GM12878 (cell line): ENCODE measurements at regions not wholly inside any gene's neighbourhood (a gene's known extent, or its start where the extent isn't known, plus 50 kb on each side); places are given as distances from the start of the nearest gene placed in this dataset.

Experiments
- ATAC-seq: fragments of 200-7000 bp; cut with Tn5 transposase; 3 replicates; pipeline ENCODE4 v1.9.1; 2020; ENCODE audit warnings: mild to moderate bottlenecking, moderate library complexity
- BruUV-seq: library from RNA; stranded (reverse); fragments of 400-500 nt; replicated peaks from 2 replicates; lab custom pipeline; 2021; lab: Mats Ljungman, UMichigan
- CTCF ChIA-PET: fragments of 300-600 bp; sonication (Branson Sonifier 250); formaldehyde crosslinking; extraction: SDS; loops from one replicate; lab custom pipeline; 2021; ENCODE audit warnings: inconsistent platforms; lab: Yijun Ruan, JAX
- POLR2A ChIA-PET: fragments of 350-600 bp; formaldehyde crosslinking; extraction: SDS; loops from one replicate; lab custom pipeline; 2021; ENCODE audit warnings: inconsistent platforms; lab: Charles Lee
- RAD21 ChIA-PET: fragments of 300-600 bp; sonication (Branson Sonifier 250); formaldehyde crosslinking; loops from one replicate; lab custom pipeline; 2023; ENCODE audit warnings: antibody characterized with exemption; ENCODE audit not compliant: unreplicated experiment; lab: Charles Lee
- SMC1A ChIA-PET: fragments of 300-600 bp; sonication (Branson Sonifier 250); formaldehyde crosslinking; loops from one replicate; lab custom pipeline; 2023; ENCODE audit not compliant: unreplicated experiment, uncharacterized antibody; lab: Charles Lee
- DNase-seq: peaks from one replicate; pipeline ENCODE4 v3.0.0-alpha.2; 2011; ENCODE audit warnings: low read depth, low spot score
- FAIRE-seq: peaks from 3 replicates; lab custom pipeline; 2011; peaks lifted over from hg19 to GRCh38; lab: Jason Lieb, UNC
- H2AFZ ChIP-seq: 2 replicates; pipeline ENCODE4 v1.6.0; 2011; ENCODE audit warnings: low read depth, low read length, control low read depth; ENCODE audit not compliant: control insufficient read depth
- H3K27ac ChIP-seq: 2 replicates; pipeline ENCODE4 v1.5.1; 2011; ENCODE audit warnings: control low read depth; ENCODE audit not compliant: control insufficient read depth, insufficient read depth
- H3K27me3 ChIP-seq, 2 experiments: replicated peaks in 1 of 2; 2 replicates each; pipeline versions ENCODE4 v1.6.0 to v1.6.1; 2011; ENCODE audit warnings: low read length in 1 of 2; ENCODE audit not compliant: control insufficient read depth in 2 of 2, insufficient read depth in 2 of 2
- H3K36me3 ChIP-seq, 2 experiments: 2 replicates each; pipeline ENCODE4 v1.5.1; 2011; ENCODE audit warnings: low read length in 1 of 2; ENCODE audit not compliant: control insufficient read depth in 2 of 2, insufficient read depth in 2 of 2
- H3K4me1 ChIP-seq: 2 replicates; pipeline ENCODE4 v1.6.1; 2011; ENCODE audit warnings: mild to moderate bottlenecking, low read length, moderate library complexity, mixed read lengths; ENCODE audit not compliant: control insufficient read depth, insufficient read depth
- H3K4me2 ChIP-seq: 2 replicates; pipeline ENCODE4 v1.6.0; 2011; ENCODE audit warnings: control low read depth; ENCODE audit not compliant: control insufficient read depth, insufficient read depth
- H3K4me3 ChIP-seq: fragments of 200-600 bp; sonication (generic); 2 replicates; pipeline ENCODE4 v1.5.1; 2016
- H3K79me2 ChIP-seq: 2 replicates; pipeline ENCODE4 v1.6.0; 2011; ENCODE audit warnings: low read length; ENCODE audit not compliant: control insufficient read depth, insufficient read depth
- H3K9ac ChIP-seq: 2 replicates; pipeline ENCODE4 v1.8.0; 2011; ENCODE audit warnings: low read length, control low read depth, mixed read lengths; ENCODE audit not compliant: control insufficient read depth, insufficient read depth
- H3K9me3 ChIP-seq: replicated peaks from 3 replicates; pipeline ENCODE4 v1.5.1; 2011; ENCODE audit warnings: mild to moderate bottlenecking, low read length; ENCODE audit not compliant: control insufficient read depth, insufficient read depth
- H4K20me1 ChIP-seq: 2 replicates; pipeline ENCODE4 v1.6.0; 2011; ENCODE audit not compliant: control insufficient read depth, insufficient read depth
- BMI1 ChIP-seq: fragments of 450-650 bp; IDR thresholded peaks from 2 replicates; pipeline ENCODE4 v1.6.1; 2016; ENCODE audit warnings: mild to moderate bottlenecking, moderate library complexity, borderline replicate concordance
- GABPA ChIP-seq: IDR thresholded peaks from 2 replicates; pipeline ENCODE4 v1.6.1; 2014; ENCODE audit warnings: antibody characterized with exemption, low read depth, mild to moderate bottlenecking, inconsistent platforms
- MXI1 ChIP-seq: fragments of 150-350 bp; IDR thresholded peaks from 2 replicates; pipeline ENCODE4 v1.6.1; 2011; ENCODE audit warnings: low read depth, mild to moderate bottlenecking, inconsistent platforms, low read length, improper control_type of control experiment
- NFYB ChIP-seq: IDR thresholded peaks from 2 replicates; pipeline ENCODE4 v1.6.1; 2011; ENCODE audit warnings: low read depth, mild to moderate bottlenecking, low read length, improper control_type of control experiment, moderate library complexity; ENCODE audit not compliant: insufficient read depth
- POU2F2 ChIP-seq: IDR thresholded peaks from 3 replicates; pipeline ENCODE4 v1.6.1; 2011; ENCODE audit warnings: low read depth, mild to moderate bottlenecking, low read length, borderline replicate concordance
- RELA ChIP-seq: fragments of 450-650 bp; IDR thresholded peaks from 2 replicates; pipeline ENCODE4 v1.8.0; 2014; ENCODE audit warnings: borderline replicate concordance; ENCODE audit not compliant: partially characterized antibody
- YBX1 ChIP-seq: fragments of 450-650 bp; IDR thresholded peaks from 2 replicates; pipeline ENCODE4 v1.6.1; 2016; ENCODE audit warnings: antibody characterized with exemption
- ZSCAN29 ChIP-seq: fragments of 450-650 bp; IDR thresholded peaks from 2 replicates; pipeline ENCODE4 v1.6.1; 2017; ENCODE audit warnings: mild to moderate bottlenecking, moderate library complexity
- WGBS: methylation state at CpG from one replicate; pipeline ENCODE4 v1.1.6; 2016; ENCODE audit warnings: low lambda C conversion rate; ENCODE audit not compliant: insufficient replicate concordance, insufficient coverage; ENCODE audit errors: missing lambda C conversion rate; 5-methylcytosine and 5-hydroxymethylcytosine counted together
- in situ Hi-C: fragments of 300-500 bp; cut with MboI; formaldehyde crosslinking; loops from 9 replicates; pipeline ENCODE4 v1.14.3; 2018; ENCODE audit warnings: mixed read lengths
- intact Hi-C: fragments of 100-400 bp; cut with micrococcal nuclease; formaldehyde crosslinking; loops from one replicate; pipeline ENCODE4 v1.14.2; 2022; ENCODE audit not compliant: unreplicated experiment
- TF ChIP-seq, protein P1 (sequence below): fragments of 150-350 bp; IDR thresholded peaks from 2 replicates; pipeline ENCODE4 v1.6.1; 2014; ENCODE audit warnings: mild to moderate bottlenecking, low read depth, low read length
- TF ChIP-seq, protein P2 (sequence below): fragments of 450-650 bp; conservative IDR thresholded peaks from 2 replicates; pipeline ENCODE4 v1.6.1; 2017; ENCODE audit warnings: mild to moderate bottlenecking, moderate library complexity
- TF ChIP-seq, protein P3 (sequence below): fragments of 450-650 bp; formaldehyde crosslinking; IDR thresholded peaks from 2 replicates; pipeline ENCODE4 v1.4.0; 2022; ENCODE audit warnings: mild to moderate bottlenecking, moderate library complexity
- TF ChIP-seq, protein P4 (sequence below): fragments of 150-350 bp; IDR thresholded peaks from 2 replicates; pipeline ENCODE4 v1.6.1; 2016; ENCODE audit warnings: low read depth, low read length

DNA sequence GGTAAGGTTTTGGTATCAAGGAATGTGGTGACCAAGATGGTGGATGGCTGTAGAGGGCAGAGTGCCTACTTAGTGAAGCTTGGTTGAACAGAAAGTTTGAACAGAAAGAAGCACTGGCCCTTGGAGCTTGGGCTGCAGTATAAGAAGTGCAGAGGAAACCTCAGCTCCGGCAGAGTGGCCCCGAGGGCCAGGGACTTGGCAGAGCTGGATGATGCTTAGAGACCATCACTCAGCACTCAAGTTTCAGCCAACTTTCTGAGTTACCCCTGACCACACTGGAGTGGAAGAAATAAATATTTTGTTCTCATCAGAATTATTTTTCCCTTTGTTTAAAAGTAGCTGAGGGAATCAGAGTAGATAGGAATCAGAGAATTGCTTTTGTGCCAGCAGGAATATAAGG, 336.7 kb downstream of the C7orf25 start:
- H2AFZ ChIP-seq, result no peak overlapping the region
- no peak overlapping the region for H3K4me2 ChIP-seq
- H3K79me2 ChIP-seq, result no peaks in the 10 kb centered on the region
- in situ Hi-C loops, result no loop called here
- no peak overlapping the region for H3K9ac ChIP-seq
- 0% methylated on average over 2 of the region's 2 CpGs for WGBS
- no peaks in the 10 kb centered on the region for H3K36me3 ChIP-seq
- SMC1A ChIA-PET, result no interaction called here
- ATAC-seq (no peak), DNase-seq (no peak), FAIRE-seq (no peak)
- intact Hi-C loops, result no loop called here
- no peaks in the 10 kb centered on the region for H4K20me1 ChIP-seq
- POLR2A ChIA-PET, result no interaction called here
- H3K27me3 ChIP-seq, result no peaks in the 10 kb centered on the region
- RAD21 ChIA-PET, result no interaction called here
- no TSS peak for BruUV-seq
- H3K4me3 ChIP-seq, result no peak overlapping the region
- H3K4me1 ChIP-seq, result no peaks in the 10 kb centered on the region
- H3K27ac ChIP-seq, result no peak overlapping the region
- no peaks in the 10 kb centered on the region for H3K9me3 ChIP-seq
- CTCF ChIA-PET, result no interaction called here
- TF ChIP-seq, protein P1, sequence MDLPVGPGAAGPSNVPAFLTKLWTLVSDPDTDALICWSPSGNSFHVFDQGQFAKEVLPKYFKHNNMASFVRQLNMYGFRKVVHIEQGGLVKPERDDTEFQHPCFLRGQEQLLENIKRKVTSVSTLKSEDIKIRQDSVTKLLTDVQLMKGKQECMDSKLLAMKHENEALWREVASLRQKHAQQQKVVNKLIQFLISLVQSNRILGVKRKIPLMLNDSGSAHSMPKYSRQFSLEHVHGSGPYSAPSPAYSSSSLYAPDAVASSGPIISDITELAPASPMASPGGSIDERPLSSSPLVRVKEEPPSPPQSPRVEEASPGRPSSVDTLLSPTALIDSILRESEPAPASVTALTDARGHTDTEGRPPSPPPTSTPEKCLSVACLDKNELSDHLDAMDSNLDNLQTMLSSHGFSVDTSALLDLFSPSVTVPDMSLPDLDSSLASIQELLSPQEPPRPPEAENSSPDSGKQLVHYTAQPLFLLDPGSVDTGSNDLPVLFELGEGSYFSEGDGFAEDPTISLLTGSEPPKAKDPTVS, result no peak
- TF ChIP-seq RELA (no peak), ZSCAN29 (no peak), YBX1 (no peak), BMI1 (no peak), POU2F2 (no peak), MXI1 (no peak), GABPA (no peak), NFYB (no peak)
- TF ChIP-seq, protein P2, sequence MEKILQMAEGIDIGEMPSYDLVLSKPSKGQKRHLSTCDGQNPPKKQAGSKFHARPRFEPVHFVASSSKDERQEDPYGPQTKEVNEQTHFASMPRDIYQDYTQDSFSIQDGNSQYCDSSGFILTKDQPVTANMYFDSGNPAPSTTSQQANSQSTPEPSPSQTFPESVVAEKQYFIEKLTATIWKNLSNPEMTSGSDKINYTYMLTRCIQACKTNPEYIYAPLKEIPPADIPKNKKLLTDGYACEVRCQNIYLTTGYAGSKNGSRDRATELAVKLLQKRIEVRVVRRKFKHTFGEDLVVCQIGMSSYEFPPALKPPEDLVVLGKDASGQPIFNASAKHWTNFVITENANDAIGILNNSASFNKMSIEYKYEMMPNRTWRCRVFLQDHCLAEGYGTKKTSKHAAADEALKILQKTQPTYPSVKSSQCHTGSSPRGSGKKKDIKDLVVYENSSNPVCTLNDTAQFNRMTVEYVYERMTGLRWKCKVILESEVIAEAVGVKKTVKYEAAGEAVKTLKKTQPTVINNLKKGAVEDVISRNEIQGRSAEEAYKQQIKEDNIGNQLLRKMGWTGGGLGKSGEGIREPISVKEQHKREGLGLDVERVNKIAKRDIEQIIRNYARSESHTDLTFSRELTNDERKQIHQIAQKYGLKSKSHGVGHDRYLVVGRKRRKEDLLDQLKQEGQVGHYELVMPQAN, result no peak
- TF ChIP-seq, protein P3, sequence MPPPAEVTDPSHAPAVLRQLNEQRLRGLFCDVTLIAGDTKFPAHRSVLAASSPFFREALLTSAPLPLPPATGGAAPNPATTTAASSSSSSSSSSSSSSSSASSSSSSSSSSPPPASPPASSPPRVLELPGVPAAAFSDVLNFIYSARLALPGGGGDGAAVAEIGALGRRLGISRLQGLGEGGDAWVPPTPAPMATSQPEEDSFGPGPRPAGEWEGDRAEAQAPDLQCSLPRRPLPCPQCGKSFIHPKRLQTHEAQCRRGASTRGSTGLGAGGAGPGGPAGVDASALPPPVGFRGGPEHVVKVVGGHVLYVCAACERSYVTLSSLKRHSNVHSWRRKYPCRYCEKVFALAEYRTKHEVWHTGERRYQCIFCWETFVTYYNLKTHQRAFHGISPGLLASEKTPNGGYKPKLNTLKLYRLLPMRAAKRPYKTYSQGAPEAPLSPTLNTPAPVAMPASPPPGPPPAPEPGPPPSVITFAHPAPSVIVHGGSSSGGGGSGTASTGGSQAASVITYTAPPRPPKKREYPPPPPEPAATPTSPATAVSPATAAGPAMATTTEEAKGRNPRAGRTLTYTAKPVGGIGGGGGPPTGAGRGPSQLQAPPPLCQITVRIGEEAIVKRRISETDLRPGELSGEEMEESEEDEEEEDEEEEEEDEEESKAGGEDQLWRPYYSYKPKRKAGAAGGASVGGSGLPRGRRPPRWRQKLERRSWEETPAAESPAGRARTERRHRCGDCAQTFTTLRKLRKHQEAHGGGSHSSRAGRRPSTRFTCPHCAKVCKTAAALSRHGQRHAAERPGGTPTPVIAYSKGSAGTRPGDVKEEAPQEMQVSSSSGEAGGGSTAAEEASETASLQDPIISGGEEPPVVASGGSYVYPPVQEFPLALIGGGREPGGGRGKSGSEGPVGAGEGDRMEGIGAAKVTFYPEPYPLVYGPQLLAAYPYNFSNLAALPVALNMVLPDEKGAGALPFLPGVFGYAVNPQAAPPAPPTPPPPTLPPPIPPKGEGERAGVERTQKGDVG (CRISPR knock-in tag), result no peak
- TF ChIP-seq, protein P4, sequence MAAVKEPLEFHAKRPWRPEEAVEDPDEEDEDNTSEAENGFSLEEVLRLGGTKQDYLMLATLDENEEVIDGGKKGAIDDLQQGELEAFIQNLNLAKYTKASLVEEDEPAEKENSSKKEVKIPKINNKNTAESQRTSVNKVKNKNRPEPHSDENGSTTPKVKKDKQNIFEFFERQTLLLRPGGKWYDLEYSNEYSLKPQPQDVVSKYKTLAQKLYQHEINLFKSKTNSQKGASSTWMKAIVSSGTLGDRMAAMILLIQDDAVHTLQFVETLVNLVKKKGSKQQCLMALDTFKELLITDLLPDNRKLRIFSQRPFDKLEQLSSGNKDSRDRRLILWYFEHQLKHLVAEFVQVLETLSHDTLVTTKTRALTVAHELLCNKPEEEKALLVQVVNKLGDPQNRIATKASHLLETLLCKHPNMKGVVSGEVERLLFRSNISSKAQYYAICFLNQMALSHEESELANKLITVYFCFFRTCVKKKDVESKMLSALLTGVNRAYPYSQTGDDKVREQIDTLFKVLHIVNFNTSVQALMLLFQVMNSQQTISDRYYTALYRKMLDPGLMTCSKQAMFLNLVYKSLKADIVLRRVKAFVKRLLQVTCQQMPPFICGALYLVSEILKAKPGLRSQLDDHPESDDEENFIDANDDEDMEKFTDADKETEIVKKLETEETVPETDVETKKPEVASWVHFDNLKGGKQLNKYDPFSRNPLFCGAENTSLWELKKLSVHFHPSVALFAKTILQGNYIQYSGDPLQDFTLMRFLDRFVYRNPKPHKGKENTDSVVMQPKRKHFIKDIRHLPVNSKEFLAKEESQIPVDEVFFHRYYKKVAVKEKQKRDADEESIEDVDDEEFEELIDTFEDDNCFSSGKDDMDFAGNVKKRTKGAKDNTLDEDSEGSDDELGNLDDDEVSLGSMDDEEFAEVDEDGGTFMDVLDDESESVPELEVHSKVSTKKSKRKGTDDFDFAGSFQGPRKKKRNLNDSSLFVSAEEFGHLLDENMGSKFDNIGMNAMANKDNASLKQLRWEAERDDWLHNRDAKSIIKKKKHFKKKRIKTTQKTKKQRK, result no peak
